NB4 (cell line): ENCODE measurements at regions not wholly inside any gene's neighbourhood (a gene's known extent, or its start where the extent isn't known, plus 50 kb on each side); places are given as distances from the start of the nearest gene placed in this dataset.

ENCODE experiments used
- MYC ChIP-seq: IDR thresholded peaks from 2 replicates; pipeline ENCODE4 v1.6.1; 2011; ENCODE audit warnings: low read depth, low read length
- POLR2A ChIP-seq: IDR thresholded peaks from 2 replicates; pipeline ENCODE4 v1.6.1; 2011; ENCODE audit warnings: mild to moderate bottlenecking; ENCODE audit not compliant: insufficient read length; ENCODE audit errors: extremely low read depth
- TF ChIP-seq, protein P1 (sequence below): IDR thresholded peaks from one replicate; pipeline ENCODE4 v1.5.1; 2012; ENCODE audit warnings: low read depth, low read length

DNA sequence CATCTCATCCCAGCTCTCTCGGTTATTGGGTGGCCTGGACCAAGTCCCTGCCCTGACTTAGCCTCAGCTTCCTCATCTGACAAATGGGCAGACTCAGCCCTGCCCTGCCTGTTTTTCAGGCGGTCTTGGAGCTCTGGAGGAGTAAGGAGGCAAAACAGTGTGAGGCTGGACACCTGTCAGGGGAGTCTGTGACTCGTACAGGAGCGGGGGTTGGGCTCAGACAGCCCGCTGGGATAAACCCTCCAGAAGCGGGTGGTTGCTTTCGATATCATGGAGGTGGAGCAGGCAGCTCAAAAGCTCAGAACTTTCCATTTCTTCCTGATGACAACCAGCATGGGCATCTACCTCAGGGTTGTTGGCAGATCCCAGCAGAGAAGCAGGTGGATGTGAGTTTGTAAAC, 72.9 kb upstream of the GGTA1 start:
- TF ChIP-seq, protein P1, sequence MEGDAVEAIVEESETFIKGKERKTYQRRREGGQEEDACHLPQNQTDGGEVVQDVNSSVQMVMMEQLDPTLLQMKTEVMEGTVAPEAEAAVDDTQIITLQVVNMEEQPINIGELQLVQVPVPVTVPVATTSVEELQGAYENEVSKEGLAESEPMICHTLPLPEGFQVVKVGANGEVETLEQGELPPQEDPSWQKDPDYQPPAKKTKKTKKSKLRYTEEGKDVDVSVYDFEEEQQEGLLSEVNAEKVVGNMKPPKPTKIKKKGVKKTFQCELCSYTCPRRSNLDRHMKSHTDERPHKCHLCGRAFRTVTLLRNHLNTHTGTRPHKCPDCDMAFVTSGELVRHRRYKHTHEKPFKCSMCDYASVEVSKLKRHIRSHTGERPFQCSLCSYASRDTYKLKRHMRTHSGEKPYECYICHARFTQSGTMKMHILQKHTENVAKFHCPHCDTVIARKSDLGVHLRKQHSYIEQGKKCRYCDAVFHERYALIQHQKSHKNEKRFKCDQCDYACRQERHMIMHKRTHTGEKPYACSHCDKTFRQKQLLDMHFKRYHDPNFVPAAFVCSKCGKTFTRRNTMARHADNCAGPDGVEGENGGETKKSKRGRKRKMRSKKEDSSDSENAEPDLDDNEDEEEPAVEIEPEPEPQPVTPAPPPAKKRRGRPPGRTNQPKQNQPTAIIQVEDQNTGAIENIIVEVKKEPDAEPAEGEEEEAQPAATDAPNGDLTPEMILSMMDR = no peak
- TF ChIP-seq POLR2A (no peak), MYC (no peak)
